Central memory CD4-positive, alpha-beta T cell (primary cell): ENCODE measurements at regions not wholly inside any gene's neighbourhood (a gene's known extent, or its start where the extent isn't known, plus 50 kb on each side); places are given as distances from the start of the nearest gene placed in this dataset.

Experiments
- DNase-seq: peaks from one replicate; pipeline ENCODE4 v3.0.0; 2022

- no peak for DNase-seq
Measured at GRCh38 chr6:170176898-170177771, 113.7 kb downstream of the DLL1 start.

- no peak for DNase-seq
Measured at GRCh38 chr6:170176136-170176897, 114.6 kb downstream of the DLL1 start.

- no peak for DNase-seq
Measured at GRCh38 chr6:170175644-170176135, 115.2 kb downstream of the DLL1 start.

DNA sequence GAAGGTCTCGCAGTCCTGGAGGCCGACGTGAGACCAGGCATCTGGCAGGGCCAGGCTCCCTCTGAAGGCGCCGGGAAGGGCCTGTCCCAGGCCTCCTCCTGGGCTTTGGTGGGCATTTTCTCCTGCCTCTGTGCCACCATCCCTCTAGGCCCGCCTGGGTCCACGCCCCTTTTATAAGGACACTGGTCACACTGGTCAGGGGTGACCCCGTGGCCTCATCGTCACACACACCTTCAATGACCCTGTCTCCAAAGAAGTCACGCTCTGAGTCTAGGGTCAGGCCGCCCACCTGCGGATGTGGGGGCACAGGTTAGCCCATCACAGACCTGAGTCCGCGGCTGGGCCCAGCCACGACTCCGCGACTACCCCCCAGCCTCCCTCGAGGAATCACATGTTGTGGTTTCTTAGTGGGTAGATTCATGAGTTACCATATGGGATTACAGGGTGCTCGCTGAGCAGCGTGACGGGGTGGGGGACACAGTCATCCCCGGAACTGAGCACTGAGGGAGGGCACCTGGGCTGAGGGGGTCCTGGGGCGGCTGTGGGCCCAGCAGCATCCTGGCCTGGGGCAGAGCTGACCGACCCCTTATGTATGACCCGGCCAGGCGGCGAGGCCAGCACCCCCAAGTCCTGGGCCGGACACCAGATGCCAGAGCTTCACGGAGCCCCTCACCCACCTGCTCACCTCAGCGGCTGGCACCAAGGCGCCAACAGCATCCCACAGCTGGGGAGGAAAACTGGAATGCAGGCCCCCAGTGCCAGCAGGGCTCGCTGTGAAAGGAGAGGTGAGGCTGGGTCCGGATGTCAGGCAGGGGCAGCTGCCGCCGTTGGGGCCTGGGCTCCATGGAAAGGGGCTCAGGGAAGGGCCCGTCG lies 115.9 kb downstream of the DLL1 start:
- DNase-seq, result no peak

GRCh38 chr6:170174124-170174770 lies 116.6 kb downstream of the DLL1 start:
- DNase-seq, result no peak

GRCh38 chr6:170173335-170173881 lies 117.5 kb downstream of the DLL1 start:
- no peak for DNase-seq

DNA sequence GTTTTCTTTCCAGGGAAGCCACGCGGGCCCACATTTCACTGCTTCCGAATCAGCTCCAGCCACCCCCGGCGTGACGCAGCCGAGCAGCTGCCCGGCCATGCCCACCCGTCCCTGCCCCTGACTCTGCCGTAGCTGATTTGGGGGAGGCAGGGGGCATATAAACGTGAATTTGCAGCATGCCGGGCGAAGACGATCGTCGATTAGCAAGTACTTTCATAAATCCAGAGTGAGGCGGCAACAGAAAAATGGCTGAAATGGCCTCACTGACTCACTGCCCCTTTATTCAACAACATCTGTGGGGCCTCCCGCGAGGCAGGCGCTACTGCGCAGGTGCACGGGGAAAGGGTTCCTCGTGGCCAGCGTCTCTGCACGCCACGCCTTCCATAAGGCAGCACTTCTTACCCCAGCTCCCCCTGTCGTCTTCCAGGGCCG lies 118.0 kb downstream of the DLL1 start:
- DNase-seq, result no peak

- no peak for DNase-seq
Measured at GRCh38 chr6:170172392-170172791, 118.5 kb downstream of the DLL1 start.

GRCh38 chr6:170167657-170168159 lies 123.2 kb downstream of the DLL1 start:
- no peak for DNase-seq

DNA sequence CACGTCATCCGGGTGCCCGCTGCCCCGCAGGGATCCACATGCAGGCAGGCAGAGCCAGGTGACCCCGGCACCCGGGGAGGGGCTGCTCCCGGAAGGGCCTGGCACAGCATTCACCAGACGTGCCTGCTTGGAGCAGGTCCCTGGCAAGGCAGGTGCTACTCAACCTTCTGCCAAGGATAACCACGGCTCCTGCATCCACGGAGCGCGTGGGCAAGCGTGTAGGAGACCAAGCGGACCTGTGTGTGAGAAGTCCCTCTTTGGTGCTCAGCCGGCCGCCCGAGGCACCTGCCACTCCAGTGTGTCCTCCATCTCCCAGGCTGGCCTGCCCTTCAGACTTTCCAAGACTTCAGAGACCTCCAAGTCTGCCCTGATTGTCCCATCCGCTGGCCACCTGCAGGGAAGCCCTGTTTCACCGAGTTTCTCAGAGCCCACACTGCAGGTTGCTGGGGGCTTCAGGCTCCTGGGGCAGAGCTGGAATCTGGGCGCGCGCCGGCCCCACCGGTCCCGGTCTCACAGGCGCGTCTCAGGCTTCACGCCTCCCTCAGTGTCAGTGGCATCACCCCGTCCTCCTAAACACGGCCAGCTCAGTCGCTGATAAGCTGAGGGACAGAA lies 124.3 kb downstream of the DLL1 start:
- no peak for DNase-seq

- DNase-seq, result no peak
Measured at GRCh38 chr6:170165471-170166117, 125.3 kb downstream of the DLL1 start.

- no peak for DNase-seq
Measured at GRCh38 chr6:170165085-170165470, 125.8 kb downstream of the DLL1 start.

- DNase-seq, result no peak
Measured at GRCh38 chr6:170164271-170164900, 126.5 kb downstream of the DLL1 start.

- DNase-seq, result no peak
Measured at GRCh38 chr6:170163405-170164170, 127.3 kb downstream of the DLL1 start.

GRCh38 chr6:170162775-170163404 lies 128.0 kb downstream of the DLL1 start:
- DNase-seq, result no peak

DNA sequence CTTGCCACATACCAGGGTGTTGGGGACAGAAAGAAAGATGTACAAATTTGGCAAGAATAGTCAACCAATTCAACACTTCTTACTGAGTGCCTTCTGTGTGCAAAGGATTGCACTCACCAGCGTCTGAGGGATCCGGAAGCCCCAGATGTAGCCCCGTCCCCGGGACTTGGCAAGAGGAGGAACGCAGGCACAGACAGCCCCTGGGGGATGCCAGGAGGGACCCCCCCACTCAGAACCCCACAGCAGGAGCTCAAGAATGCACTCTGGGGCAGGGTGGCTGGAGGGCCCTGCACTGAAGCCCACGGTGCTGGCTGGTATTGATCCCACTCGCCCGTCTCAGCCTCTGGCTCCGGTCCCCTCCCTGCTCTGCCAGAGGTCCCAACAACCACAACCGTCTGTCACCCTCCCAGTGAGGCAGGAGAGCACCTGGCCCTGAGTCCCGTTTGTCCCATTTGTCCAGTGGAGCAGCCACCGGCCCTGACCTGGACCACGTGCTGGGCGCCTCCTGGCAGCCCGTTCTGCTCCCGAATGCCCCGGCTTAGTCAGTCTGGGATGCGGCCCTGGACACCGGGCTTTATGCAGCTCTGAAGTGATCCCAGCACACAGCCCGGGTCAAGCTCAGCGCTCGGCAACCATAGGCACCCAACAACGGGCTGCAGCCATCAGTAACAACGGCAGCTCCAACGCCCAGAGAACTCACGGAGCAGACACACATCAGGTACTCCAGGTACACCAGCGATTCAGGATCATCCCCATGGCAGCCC lies 128.7 kb downstream of the DLL1 start:
- no peak for DNase-seq

GRCh38 chr6:170160628-170161611 lies 130.0 kb downstream of the DLL1 start:
- no peak for DNase-seq
